ENCODE measurements at regions not wholly inside any gene's neighbourhood (a gene's known extent, or its start where the extent isn't known, plus 50 kb on each side); places are given as distances from the start of the nearest gene placed in this dataset.
"Not testable (repeated sequence)": the region's sequence is repeated elsewhere in the genome, so short reads cannot be mapped to it uniquely, and the experiment has no call there.

GRCh38 chr5:85654144-85654543, 963.6 kb upstream of the COX7C start:
- TF ChIP-seq POLR2A, EP300 (IDR thresholded peaks at IDR 0.05): not testable (repeated sequence)
